Neural progenitor cell (in vitro differentiated cells): ENCODE measurements at regions not wholly inside any gene's neighbourhood (a gene's known extent, or its start where the extent isn't known, plus 50 kb on each side); places are given as distances from the start of the nearest gene placed in this dataset.

Experiments used
- CTCF ChIP-seq: fragments of 200-600 bp; sonication (generic); IDR thresholded peaks from 2 replicates; pipeline ENCODE4 v1.5.1; 2017; ENCODE audit warnings: antibody characterized with exemption, mild to moderate bottlenecking
- EZH2 ChIP-seq: fragments of 200-600 bp; sonication (generic); IDR thresholded peaks from 2 replicates; pipeline ENCODE4 v1.6.1; 2017; ENCODE audit warnings: antibody characterized with exemption, mild to moderate bottlenecking, moderate library complexity
- EZH2phosphoT487 ChIP-seq: fragments of 200-600 bp; sonication (generic); IDR thresholded peaks from 2 replicates; pipeline ENCODE4 v1.6.1; 2017; ENCODE audit warnings: antibody characterized with exemption

GRCh38 chr4:96639932-96640331 lies 800.0 kb downstream of the PDHA2 start:
- TF ChIP-seq CTCF: no peak
- TF ChIP-seq EZH2: no peak
- no peak for TF ChIP-seq EZH2phosphoT487
